PC-9 (cell line): ENCODE measurements at regions not wholly inside any gene's neighbourhood (a gene's known extent, or its start where the extent isn't known, plus 50 kb on each side); places are given as distances from the start of the nearest gene placed in this dataset.

Experiments used
- CTCF ChIP-seq: fragments of 200-600 bp; sonication (generic); conservative IDR thresholded peaks from 2 replicates; pipeline ENCODE4 v1.6.1; 2017; ENCODE audit warnings: mixed run types, antibody characterized with exemption, mild to moderate bottlenecking, moderate library complexity
- EZH2 ChIP-seq: fragments of 200-600 bp; sonication (generic); IDR thresholded peaks from 2 replicates; pipeline ENCODE4 v1.8.0; 2017; ENCODE audit warnings: antibody characterized with exemption, low read depth

DNA sequence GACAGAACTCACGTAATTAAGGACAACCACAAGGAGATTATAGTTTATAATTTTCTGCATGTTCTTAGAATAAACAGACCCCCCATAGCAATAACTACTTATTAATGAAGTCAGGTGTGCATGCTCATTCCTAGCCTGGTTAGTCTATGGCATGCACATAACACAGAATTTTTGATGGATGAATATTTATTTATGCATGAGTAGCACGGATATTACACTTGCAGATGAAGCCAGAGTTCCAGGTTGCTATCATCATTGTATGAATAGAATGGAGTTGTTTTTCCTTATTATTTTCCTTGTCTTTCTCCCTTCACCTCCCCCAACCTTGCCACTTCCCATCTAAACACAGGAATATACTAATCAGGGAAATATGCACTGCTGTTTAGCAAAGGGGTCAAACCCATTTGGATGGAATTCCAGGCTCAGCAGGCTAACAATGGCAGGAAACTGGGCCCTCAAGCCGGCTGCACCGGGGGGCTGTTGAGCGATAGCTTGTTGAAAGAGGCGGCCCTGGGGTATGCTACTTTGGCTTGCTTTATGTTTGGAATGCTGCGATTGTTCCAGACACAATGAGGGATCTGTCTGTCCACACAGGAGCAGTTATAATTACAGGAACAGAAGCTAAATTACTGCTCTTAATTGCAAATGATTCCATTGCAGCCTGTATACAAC lies 112.6 kb downstream of the TMEM170B start:
- TF ChIP-seq CTCF = no peak
- TF ChIP-seq EZH2 = no peak
